ENCODE measurements at regions not wholly inside any gene's neighbourhood (a gene's known extent, or its start where the extent isn't known, plus 50 kb on each side); places are given as distances from the start of the nearest gene placed in this dataset.

GRCh38 chr5:57804007-57804444, 321.4 kb upstream of the ACTBL2 start (continued):
- TF ChIP-seq CTCF (IDR thresholded peaks at IDR 0.05; ENCODE audit: control extremely low read depth in 1 of 3, insufficient read depth in 1 of 3, low read depth in 1 of 3, low read length in 3 of 3) = no peak
- no peak for TF ChIP-seq ZNF274 (IDR thresholded peaks at IDR 0.05; ENCODE audit: borderline replicate concordance, extremely low read depth, low read length)

Data from H1 (cell line).